Loucy (cell line): ENCODE measurements at regions not wholly inside any gene's neighbourhood (a gene's known extent, or its start where the extent isn't known, plus 50 kb on each side); places are given as distances from the start of the nearest gene placed in this dataset.
A peak's percentile ranks its signal among the peaks of the same experiment; 100 is the strongest.

Experiments used
- H2AFZ ChIP-seq: fragments of 200-600 bp; sonication (generic); 2 replicates; pipeline ENCODE4 v1.6.0; 2016; ENCODE audit warnings: antibody characterized with exemption, mild to moderate bottlenecking, low read length, moderate library complexity
- H3F3A ChIP-seq: fragments of 200-600 bp; 2 replicates; pipeline ENCODE4 v1.6.0; 2016; ENCODE audit warnings: antibody characterized with exemption, low read depth, mild to moderate bottlenecking
- H3K27me3 ChIP-seq: fragments of 200-600 bp; sonication (generic); 2 replicates; pipeline ENCODE4 v1.6.1; 2014; ENCODE audit warnings: low read length, mild to moderate bottlenecking; ENCODE audit not compliant: insufficient read depth, poor library complexity, severe bottlenecking
- H3K36me3 ChIP-seq: fragments of 200-600 bp; sonication (generic); 2 replicates; pipeline ENCODE4 v1.6.1; 2016; ENCODE audit warnings: low read length; ENCODE audit not compliant: insufficient read depth
- H3K4me1 ChIP-seq: fragments of 200-600 bp; sonication (generic); 2 replicates; pipeline ENCODE4 v1.5.1; 2014; ENCODE audit warnings: low read length, mild to moderate bottlenecking; ENCODE audit not compliant: insufficient read depth, poor library complexity, severe bottlenecking
- H3K4me2 ChIP-seq: fragments of 200-600 bp; sonication (generic); 2 replicates; pipeline ENCODE4 v1.6.0; 2014; ENCODE audit warnings: antibody characterized with exemption, low read length, low read depth, mild to moderate bottlenecking; ENCODE audit not compliant: poor library complexity, severe bottlenecking
- H3K4me3 ChIP-seq: fragments of 200-600 bp; sonication (generic); 2 replicates; pipeline ENCODE4 v1.5.1; 2014; ENCODE audit warnings: low read length, mild to moderate bottlenecking, mixed read lengths; ENCODE audit not compliant: poor library complexity, severe bottlenecking
- H3K79me2 ChIP-seq: fragments of 200-600 bp; sonication (generic); 2 replicates; pipeline ENCODE4 v1.6.1; 2014; ENCODE audit warnings: low read length; ENCODE audit not compliant: insufficient read depth
- H3K9ac ChIP-seq: fragments of 200-600 bp; sonication (generic); 2 replicates; pipeline ENCODE4 v1.6.0; 2014; ENCODE audit warnings: mild to moderate bottlenecking, low read depth, low read length, moderate library complexity; ENCODE audit not compliant: poor library complexity, severe bottlenecking
- H3K9me2 ChIP-seq: fragments of 200-600 bp; sonication (generic); replicated peaks from 2 replicates; pipeline ENCODE4 v1.6.1; 2016; ENCODE audit warnings: low read depth, low read length, mixed read lengths
- H3K9me3 ChIP-seq: fragments of 200-600 bp; sonication (generic); 2 replicates; pipeline ENCODE4 v1.6.1; 2014; ENCODE audit warnings: mild to moderate bottlenecking, antibody characterized with exemption, low read length, low read depth; ENCODE audit not compliant: insufficient read depth
- H4K20me1 ChIP-seq: fragments of 200-600 bp; sonication (generic); 2 replicates; pipeline ENCODE4 v1.6.0; 2014; ENCODE audit warnings: antibody characterized with exemption, low read length, mild to moderate bottlenecking; ENCODE audit not compliant: insufficient read depth, poor library complexity, severe bottlenecking
- EZH2phosphoT487 ChIP-seq: fragments of 200-600 bp; IDR thresholded peaks from 2 replicates; pipeline ENCODE4 v1.6.1; 2018; ENCODE audit warnings: antibody characterized with exemption, mild to moderate bottlenecking, moderate library complexity, borderline replicate concordance
- TF ChIP-seq, protein P1 (sequence below): fragments of 200-600 bp; sonication (generic); conservative IDR thresholded peaks from 2 replicates; pipeline ENCODE4 v1.5.1; 2014; ENCODE audit warnings: mild to moderate bottlenecking, antibody characterized with exemption, low read length

DNA sequence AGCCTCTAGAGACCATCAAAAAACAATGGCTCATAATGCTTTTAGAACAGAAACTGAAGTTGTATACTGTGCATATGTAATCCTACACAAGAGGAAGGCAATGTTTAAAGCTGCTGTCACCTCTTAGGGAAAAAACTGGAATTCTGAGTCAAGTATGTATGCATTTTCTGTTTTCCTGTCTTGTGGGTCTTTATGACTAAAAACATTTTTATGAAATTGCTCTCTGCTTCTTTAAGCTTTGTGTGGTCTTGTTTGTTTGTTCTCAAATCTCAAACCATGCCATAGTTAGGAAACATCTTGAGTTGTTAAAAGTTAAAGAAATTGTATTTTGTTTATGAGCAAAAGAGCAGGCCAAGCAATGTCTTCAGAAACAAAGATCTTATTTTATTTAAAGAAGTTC is 80.9 kb upstream of the SOX2 start:
- H3F3A ChIP-seq = no peaks in the 10 kb centered on the region
- no peaks in the 10 kb centered on the region for H3K36me3 ChIP-seq
- H3K27me3 ChIP-seq = no peaks in the 10 kb centered on the region
- TF ChIP-seq, protein P1, sequence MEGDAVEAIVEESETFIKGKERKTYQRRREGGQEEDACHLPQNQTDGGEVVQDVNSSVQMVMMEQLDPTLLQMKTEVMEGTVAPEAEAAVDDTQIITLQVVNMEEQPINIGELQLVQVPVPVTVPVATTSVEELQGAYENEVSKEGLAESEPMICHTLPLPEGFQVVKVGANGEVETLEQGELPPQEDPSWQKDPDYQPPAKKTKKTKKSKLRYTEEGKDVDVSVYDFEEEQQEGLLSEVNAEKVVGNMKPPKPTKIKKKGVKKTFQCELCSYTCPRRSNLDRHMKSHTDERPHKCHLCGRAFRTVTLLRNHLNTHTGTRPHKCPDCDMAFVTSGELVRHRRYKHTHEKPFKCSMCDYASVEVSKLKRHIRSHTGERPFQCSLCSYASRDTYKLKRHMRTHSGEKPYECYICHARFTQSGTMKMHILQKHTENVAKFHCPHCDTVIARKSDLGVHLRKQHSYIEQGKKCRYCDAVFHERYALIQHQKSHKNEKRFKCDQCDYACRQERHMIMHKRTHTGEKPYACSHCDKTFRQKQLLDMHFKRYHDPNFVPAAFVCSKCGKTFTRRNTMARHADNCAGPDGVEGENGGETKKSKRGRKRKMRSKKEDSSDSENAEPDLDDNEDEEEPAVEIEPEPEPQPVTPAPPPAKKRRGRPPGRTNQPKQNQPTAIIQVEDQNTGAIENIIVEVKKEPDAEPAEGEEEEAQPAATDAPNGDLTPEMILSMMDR = no peak
- TF ChIP-seq EZH2phosphoT487 = no peak
- H3K9me3 ChIP-seq = no peaks in the 10 kb centered on the region
- no peaks in the 10 kb centered on the region for H3K79me2 ChIP-seq
- no peak overlapping the region for H3K9ac ChIP-seq
- H3K4me3 ChIP-seq = no peak overlapping the region
- H4K20me1 ChIP-seq = no peaks in the 10 kb centered on the region
- H3K9me2 ChIP-seq = no peaks in the 10 kb centered on the region
- no peak overlapping the region for H2AFZ ChIP-seq
- H3K4me1 ChIP-seq = no peaks in the 10 kb centered on the region
- no peak overlapping the region for H3K4me2 ChIP-seq

DNA sequence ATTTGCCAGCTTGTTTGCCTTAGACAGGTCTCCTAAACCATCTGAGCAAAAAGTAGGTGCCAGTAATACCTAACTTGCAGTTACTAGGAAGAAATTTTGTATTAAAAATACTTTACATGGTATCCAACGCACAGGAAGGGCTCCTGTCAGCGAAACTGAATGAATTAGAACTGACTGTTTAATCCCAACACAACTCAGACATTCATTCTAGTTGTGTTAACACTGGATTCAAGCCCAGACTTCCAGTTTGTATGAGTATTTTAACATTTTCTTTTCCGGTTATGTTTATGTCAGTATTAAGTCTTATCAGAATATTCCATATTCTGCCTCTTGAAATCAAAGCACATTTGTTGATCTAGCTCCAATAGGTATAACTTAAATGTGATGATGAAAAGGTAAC is 82.0 kb upstream of the SOX2 start:
- H3K9me3 ChIP-seq = no peaks in the 10 kb centered on the region
- no peak overlapping the region for H3K4me3 ChIP-seq
- H2AFZ ChIP-seq = peak overlapping the region; percentile 40
- no peak overlapping the region for H3K4me2 ChIP-seq
- H3F3A ChIP-seq = no peaks in the 10 kb centered on the region
- H3K9me2 ChIP-seq = no peaks in the 10 kb centered on the region
- no peaks in the 10 kb centered on the region for H4K20me1 ChIP-seq
- H3K9ac ChIP-seq = no peak overlapping the region
- H3K27me3 ChIP-seq = no peaks in the 10 kb centered on the region
- H3K79me2 ChIP-seq = no peaks in the 10 kb centered on the region
- no peaks in the 10 kb centered on the region for H3K36me3 ChIP-seq
- H3K4me1 ChIP-seq = no peaks in the 10 kb centered on the region
- TF ChIP-seq, protein P1 = no peak
- TF ChIP-seq EZH2phosphoT487 = no peak

DNA sequence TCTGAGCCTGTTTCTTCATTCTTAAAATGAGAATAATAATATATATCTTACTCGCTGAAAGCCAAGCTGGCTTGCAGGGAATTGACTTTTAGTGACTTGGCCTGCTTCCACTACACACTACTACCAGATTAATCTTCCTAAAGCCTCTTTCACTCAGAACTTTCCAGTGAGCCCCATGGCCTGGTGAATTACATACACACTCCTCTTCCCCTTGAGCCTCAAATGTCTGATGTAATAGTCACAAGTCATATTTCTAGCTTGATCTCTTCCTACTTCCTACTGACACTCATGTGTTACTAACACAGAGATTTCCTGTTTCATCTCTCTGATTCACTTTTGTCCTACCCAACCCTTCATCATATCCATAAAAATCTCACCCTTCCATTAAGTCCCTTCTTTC is 82.7 kb upstream of the SOX2 start:
- H3K4me2 ChIP-seq = no peak overlapping the region
- H3K27me3 ChIP-seq = no peaks in the 10 kb centered on the region
- H3K79me2 ChIP-seq = no peaks in the 10 kb centered on the region
- TF ChIP-seq EZH2phosphoT487 = no peak
- TF ChIP-seq, protein P1 = no peak
- no peaks in the 10 kb centered on the region for H3K4me1 ChIP-seq
- no peaks in the 10 kb centered on the region for H4K20me1 ChIP-seq
- H3K36me3 ChIP-seq = no peaks in the 10 kb centered on the region
- H3K4me3 ChIP-seq = no peak overlapping the region
- peak overlapping the region; percentile 63; the same call in 1 of the 2 replicates for H2AFZ ChIP-seq
- H3K9me3 ChIP-seq = no peaks in the 10 kb centered on the region
- H3K9ac ChIP-seq = no peak overlapping the region
- no peaks in the 10 kb centered on the region for H3F3A ChIP-seq
- H3K9me2 ChIP-seq = no peaks in the 10 kb centered on the region
